ENCODE measurements at regions not wholly inside any gene's neighbourhood (a gene's known extent, or its start where the extent isn't known, plus 50 kb on each side); places are given as distances from the start of the nearest gene placed in this dataset.
A peak's percentile ranks its signal among the peaks of the same experiment; 100 is the strongest.
"Not testable (repeated sequence)": the region's sequence is repeated elsewhere in the genome, so short reads cannot be mapped to it uniquely, and the experiment has no call there.

GRCh38 chr10:4226941-4227540, 442.0 kb upstream of the KLF6 start:
- Mint-ChIP-seq H3K9me3 (no peaks in the 10 kb centered on the region), H3K4me1 (ENCODE audit: low read depth) (no peaks in the 10 kb centered on the region), H3K27ac (no peak overlapping the region), H3K27me3 (no peaks in the 10 kb centered on the region), H3K36me3 (ENCODE audit: low read depth) (no peaks in the 10 kb centered on the region), H3K4me3 (no peak overlapping the region)
- CTCF ChIA-PET = no interaction called here
- no peak for DNase-seq
- TF ChIP-seq CTCF (IDR thresholded peaks at IDR 0.05) = no peak
- POLR2A ChIA-PET = no interaction called here
- intact Hi-C loops (cut with micrococcal nuclease) = no loop called here
- ATAC-seq = no peak

GRCh38 chr10:4224178-4224577, 439.2 kb upstream of the KLF6 start:
- H3K36me3 Mint-ChIP-seq (ENCODE audit: low read depth) = no peaks in the 10 kb centered on the region
- POLR2A ChIA-PET = no interaction called here
- H3K9me3 Mint-ChIP-seq = peaks cover 2% of the 10 kb centered on the region
- no peak for DNase-seq
- TF ChIP-seq CTCF (IDR thresholded peaks at IDR 0.05) = no peak
- peaks cover 6% of the 10 kb centered on the region for H3K4me1 Mint-ChIP-seq (ENCODE audit: low read depth)
- intact Hi-C loops (cut with micrococcal nuclease) = no loop called here
- ATAC-seq = no peak
- H3K27me3 Mint-ChIP-seq = no peaks in the 10 kb centered on the region
- H3K27ac Mint-ChIP-seq = no peak overlapping the region
- no peak overlapping the region for H3K4me3 Mint-ChIP-seq
- CTCF ChIA-PET = no interaction called here

- H3K36me3 Mint-ChIP-seq (ENCODE audit: low read depth); POLR2A ChIA-PET; H3K27ac Mint-ChIP-seq; H3K4me1 Mint-ChIP-seq (ENCODE audit: low read depth); intact Hi-C loops (cut with micrococcal nuclease); H3K4me3 Mint-ChIP-seq; H3K27me3 Mint-ChIP-seq; H3K9me3 Mint-ChIP-seq; CTCF ChIA-PET: not testable (repeated sequence)
- ATAC-seq (peak; percentile 73), DNase-seq (peak; percentile 3)
Observed at GRCh38 chr10:4221310-4221709, 436.3 kb upstream of the KLF6 start.

GRCh38 chr10:4219901-4220300, 434.9 kb upstream of the KLF6 start:
- no peak for TF ChIP-seq CTCF (IDR thresholded peaks at IDR 0.05)
- no peak for ATAC-seq
- POLR2A ChIA-PET = no interaction called here
- Mint-ChIP-seq H3K4me3 (no peak overlapping the region), H3K4me1 (ENCODE audit: low read depth) (peaks cover 10% of the 10 kb centered on the region), H3K9me3 (peaks cover 2% of the 10 kb centered on the region), H3K27ac (no peak overlapping the region), H3K27me3 (no peaks in the 10 kb centered on the region), H3K36me3 (ENCODE audit: low read depth) (no peaks in the 10 kb centered on the region)
- intact Hi-C loops (cut with micrococcal nuclease) = no loop called here
- CTCF ChIA-PET = no interaction called here
- DNase-seq = no peak

- intact Hi-C loops (cut with micrococcal nuclease) = no loop called here
- CTCF ChIA-PET = no interaction called here
- H3K27ac Mint-ChIP-seq = no peak overlapping the region
- no peaks in the 10 kb centered on the region for H3K27me3 Mint-ChIP-seq
- H3K9me3 Mint-ChIP-seq = peaks cover 2% of the 10 kb centered on the region
- no peak overlapping the region for H3K4me3 Mint-ChIP-seq
- DNase-seq (no peak), ATAC-seq (no peak)
- TF ChIP-seq CTCF (IDR thresholded peaks at IDR 0.05) = no peak
- H3K36me3 Mint-ChIP-seq (ENCODE audit: low read depth) = no peaks in the 10 kb centered on the region
- peaks cover 10% of the 10 kb centered on the region for H3K4me1 Mint-ChIP-seq (ENCODE audit: low read depth)
- POLR2A ChIA-PET = no interaction called here
Observed at GRCh38 chr10:4217653-4218052, 432.6 kb upstream of the KLF6 start.

- intact Hi-C loops (cut with micrococcal nuclease) = no loop called here
- no peak for ATAC-seq
- peaks cover 2% of the 10 kb centered on the region for H3K9me3 Mint-ChIP-seq
- TF ChIP-seq CTCF (IDR thresholded peaks at IDR 0.05) = no peak
- H3K4me3 Mint-ChIP-seq = no peak overlapping the region
- POLR2A ChIA-PET = no interaction called here
- DNase-seq = no peak
- H3K27me3 Mint-ChIP-seq = no peaks in the 10 kb centered on the region
- H3K36me3 Mint-ChIP-seq (ENCODE audit: low read depth) = no peaks in the 10 kb centered on the region
- no peak overlapping the region for H3K27ac Mint-ChIP-seq
- peaks cover 10% of the 10 kb centered on the region for H3K4me1 Mint-ChIP-seq (ENCODE audit: low read depth)
- CTCF ChIA-PET = no interaction called here
Observed at GRCh38 chr10:4217187-4217586, 432.2 kb upstream of the KLF6 start.
